Omental fat pad (tissue), 3 donors: ENCODE measurements at regions not wholly inside any gene's neighbourhood (a gene's known extent, or its start where the extent isn't known, plus 50 kb on each side); places are given as distances from the start of the nearest gene placed in this dataset.

ENCODE experiments used
- ATAC-seq: fragments of 150-250 bp; one replicate; pipeline ENCODE4 v1.9.1; 2016; ENCODE audit warnings: mild to moderate bottlenecking, moderate library complexity; ENCODE audit not compliant: low FRiP score
- DNase-seq: peaks from one replicate; pipeline ENCODE4 v3.0.0-alpha.2; 2019; ENCODE audit warnings: low spot score
- TF ChIP-seq, protein P1 (sequence below), 3 donors: fragments of 450-650 bp; IDR thresholded peaks; one replicate each; pipeline ENCODE4 v1.5.1; 2016 to 2017; ENCODE audit warnings: antibody characterized with exemption in 3 of 3, mild to moderate bottlenecking in 3 of 3, moderate library complexity in 2 of 3

DNA sequence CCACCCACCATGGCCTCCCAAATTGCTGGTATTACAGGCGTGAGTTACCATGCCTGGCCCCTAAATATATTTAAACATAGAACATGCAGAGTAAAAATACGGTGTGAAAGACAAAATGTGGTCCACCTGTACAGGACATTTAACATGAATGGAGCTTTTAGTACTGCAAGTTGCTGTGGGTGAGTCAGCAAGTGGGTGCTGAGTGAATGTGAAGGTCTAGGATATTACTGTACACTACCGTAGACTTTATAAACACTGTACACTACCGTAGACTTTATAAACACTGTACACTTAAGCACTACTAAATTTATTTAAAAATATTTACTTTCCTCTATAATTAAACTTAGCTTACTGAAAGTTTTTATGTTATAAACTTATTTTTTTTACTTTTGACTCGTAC is 317.8 kb downstream of the PRDM9 start:
- ATAC-seq, result no peak
- DNase-seq, result no peak
- TF ChIP-seq, protein P1, sequence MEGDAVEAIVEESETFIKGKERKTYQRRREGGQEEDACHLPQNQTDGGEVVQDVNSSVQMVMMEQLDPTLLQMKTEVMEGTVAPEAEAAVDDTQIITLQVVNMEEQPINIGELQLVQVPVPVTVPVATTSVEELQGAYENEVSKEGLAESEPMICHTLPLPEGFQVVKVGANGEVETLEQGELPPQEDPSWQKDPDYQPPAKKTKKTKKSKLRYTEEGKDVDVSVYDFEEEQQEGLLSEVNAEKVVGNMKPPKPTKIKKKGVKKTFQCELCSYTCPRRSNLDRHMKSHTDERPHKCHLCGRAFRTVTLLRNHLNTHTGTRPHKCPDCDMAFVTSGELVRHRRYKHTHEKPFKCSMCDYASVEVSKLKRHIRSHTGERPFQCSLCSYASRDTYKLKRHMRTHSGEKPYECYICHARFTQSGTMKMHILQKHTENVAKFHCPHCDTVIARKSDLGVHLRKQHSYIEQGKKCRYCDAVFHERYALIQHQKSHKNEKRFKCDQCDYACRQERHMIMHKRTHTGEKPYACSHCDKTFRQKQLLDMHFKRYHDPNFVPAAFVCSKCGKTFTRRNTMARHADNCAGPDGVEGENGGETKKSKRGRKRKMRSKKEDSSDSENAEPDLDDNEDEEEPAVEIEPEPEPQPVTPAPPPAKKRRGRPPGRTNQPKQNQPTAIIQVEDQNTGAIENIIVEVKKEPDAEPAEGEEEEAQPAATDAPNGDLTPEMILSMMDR (IDR thresholded peaks at IDR 0.05), result no peak

DNA sequence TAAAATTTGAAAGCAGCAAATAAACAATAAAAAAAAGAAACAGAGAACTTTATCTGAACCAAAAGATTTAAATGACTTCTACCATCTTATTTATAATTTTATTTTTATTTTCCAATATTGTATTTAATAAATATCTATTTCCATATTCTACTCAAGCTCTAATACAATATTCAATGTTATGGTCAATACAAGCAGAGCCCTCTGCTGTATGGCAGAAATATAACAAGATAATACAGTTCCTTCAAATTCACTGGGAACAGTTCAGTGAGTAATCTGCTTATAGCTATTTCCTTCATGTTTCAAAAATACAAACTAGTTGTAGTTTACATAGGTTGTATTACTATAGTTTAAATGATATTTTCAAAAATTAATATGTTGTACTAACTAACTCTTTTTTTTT is 332.7 kb downstream of the PRDM9 start:
- TF ChIP-seq, protein P1 (IDR thresholded peaks at IDR 0.05), result no peak
- ATAC-seq (no peak), DNase-seq (no peak)

DNA sequence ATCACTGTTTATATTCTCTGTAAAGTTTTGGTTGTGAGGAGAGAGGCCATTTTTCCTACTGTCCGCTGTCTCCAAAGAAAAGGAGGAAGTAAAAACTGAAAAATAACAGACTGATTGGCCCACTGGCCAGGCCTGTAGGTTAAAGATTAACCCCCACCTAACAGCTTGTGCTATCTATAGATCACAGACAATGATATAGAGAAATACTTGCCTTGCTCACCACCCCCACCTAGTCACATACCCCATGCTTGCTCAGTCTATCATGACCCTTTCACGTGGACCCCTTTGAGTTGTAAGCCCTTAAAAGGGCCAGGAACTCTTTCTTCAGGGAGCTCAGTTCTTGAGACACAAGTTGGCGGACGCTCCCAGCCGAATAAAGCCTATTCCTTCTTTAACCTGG is 357.4 kb downstream of the PRDM9 start:
- TF ChIP-seq, protein P1 (IDR thresholded peaks at IDR 0.05), result no peak
- ATAC-seq, result no peak

DNA sequence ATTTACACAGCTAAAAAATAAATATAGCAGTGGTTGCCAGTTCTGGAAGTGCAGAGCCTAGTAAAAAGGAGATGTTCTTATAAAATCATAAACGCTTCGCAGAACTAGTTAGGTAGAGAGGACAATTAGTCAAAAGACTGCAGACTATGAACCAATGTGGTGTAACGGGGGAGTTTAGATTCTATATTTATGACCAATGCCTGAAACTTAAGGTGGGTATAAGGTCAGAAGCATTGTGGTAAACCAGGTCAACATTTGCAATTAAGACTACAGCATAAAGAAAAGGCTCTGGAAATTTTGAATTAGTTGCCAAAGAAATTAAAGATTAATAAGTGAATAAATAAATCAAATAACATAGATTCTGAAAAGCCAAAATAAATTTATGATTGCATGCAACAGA is 370.4 kb downstream of the PRDM9 start:
- DNase-seq (no peak), ATAC-seq (no peak)
- TF ChIP-seq, protein P1 (IDR thresholded peaks at IDR 0.05), result no peak

More for the DNA sequence above, 357.4 kb downstream of the PRDM9 start:
- no peak for DNase-seq

DNA sequence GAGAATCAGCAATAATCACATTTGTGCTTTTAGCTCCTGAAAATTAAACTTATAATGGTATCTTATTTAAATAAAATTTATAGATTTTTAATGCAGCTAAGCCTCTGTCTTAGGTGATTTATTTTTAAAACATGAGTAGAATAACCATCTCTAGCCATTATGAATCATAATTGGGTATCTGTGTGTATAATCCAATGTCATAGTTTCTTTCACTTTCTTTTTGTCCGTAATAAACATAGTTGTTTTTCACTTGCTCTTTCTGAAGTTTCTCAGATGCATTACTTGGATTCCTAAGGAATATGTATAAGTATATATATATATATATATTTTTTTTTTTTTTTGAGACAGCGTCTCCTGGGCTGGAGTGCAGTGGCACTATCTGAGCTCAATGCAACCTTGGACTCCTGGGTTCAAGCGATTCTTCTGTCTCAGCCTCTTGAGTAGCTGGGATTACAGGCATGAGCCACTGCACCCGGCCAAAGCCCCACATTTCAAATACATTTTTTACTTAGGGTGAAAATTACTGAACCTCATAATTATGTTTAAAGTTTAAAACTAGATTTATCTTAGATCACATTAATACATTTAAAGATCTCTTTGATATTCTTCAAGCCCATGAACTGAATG is 377.1 kb downstream of the PRDM9 start:
- ATAC-seq, result no peak
- TF ChIP-seq, protein P1 (IDR thresholded peaks at IDR 0.05), result no peak
- no peak for DNase-seq

DNA sequence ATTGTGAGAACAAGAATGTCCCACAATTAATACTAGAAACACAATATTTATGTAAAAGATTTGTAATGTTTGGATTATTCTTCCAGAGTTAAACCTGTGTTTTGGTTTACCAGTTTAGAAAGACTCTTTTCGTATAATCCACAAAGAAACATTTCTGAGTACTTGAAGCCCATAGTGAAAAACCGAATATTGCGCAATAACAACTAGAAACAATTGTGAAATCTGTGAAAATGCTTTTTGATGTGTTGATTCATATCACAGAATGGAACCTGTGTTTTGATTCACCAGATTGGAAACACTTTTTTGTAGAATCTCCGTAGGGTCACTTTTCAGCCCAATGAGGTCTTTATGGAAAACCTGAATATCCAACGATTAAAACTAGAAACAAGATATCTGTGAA is 386.2 kb downstream of the PRDM9 start:
- DNase-seq, result no peak
- TF ChIP-seq, protein P1 (IDR thresholded peaks at IDR 0.05), result no peak
- ATAC-seq, result no peak

DNA sequence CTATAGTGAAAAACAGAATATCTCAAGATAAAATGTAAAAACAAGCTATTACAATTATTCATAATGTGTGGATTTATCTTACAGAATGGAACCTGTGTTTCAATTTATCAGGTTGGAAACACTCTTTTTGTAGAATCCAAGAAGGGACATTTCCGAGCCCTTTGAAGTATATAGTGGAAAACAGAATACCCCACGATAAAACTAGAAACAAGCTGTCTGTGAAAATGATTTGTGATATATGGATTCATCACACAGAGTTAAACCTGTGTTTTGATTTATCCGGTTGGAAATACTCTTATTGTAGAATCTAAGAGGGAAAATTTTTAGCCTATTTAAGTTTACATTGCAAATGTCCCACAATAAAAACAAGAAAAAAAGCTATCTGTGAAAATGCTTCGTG is 388.2 kb downstream of the PRDM9 start:
- ATAC-seq, result no peak
- TF ChIP-seq, protein P1 (IDR thresholded peaks at IDR 0.05), result no peak
- DNase-seq, result no peak
